ENCODE measurements at regions not wholly inside any gene's neighbourhood (a gene's known extent, or its start where the extent isn't known, plus 50 kb on each side); places are given as distances from the start of the nearest gene placed in this dataset.

GRCh38 chr3:76367281-76367680, 581.9 kb upstream of the ZNF717 start:
- TF ChIP-seq, protein P1, sequence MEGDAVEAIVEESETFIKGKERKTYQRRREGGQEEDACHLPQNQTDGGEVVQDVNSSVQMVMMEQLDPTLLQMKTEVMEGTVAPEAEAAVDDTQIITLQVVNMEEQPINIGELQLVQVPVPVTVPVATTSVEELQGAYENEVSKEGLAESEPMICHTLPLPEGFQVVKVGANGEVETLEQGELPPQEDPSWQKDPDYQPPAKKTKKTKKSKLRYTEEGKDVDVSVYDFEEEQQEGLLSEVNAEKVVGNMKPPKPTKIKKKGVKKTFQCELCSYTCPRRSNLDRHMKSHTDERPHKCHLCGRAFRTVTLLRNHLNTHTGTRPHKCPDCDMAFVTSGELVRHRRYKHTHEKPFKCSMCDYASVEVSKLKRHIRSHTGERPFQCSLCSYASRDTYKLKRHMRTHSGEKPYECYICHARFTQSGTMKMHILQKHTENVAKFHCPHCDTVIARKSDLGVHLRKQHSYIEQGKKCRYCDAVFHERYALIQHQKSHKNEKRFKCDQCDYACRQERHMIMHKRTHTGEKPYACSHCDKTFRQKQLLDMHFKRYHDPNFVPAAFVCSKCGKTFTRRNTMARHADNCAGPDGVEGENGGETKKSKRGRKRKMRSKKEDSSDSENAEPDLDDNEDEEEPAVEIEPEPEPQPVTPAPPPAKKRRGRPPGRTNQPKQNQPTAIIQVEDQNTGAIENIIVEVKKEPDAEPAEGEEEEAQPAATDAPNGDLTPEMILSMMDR (conservative IDR thresholded peaks at IDR 0.05) = no peak
- TF ChIP-seq EZH2 (IDR thresholded peaks at IDR 0.05; ENCODE audit: low read depth) = no peak

Data from PC-9 (cell line).